GM18505 (cell line): ENCODE measurements at regions not wholly inside any gene's neighbourhood (a gene's known extent, or its start where the extent isn't known, plus 50 kb on each side); places are given as distances from the start of the nearest gene placed in this dataset.
"Not testable (repeated sequence)": the region's sequence is repeated elsewhere in the genome, so short reads cannot be mapped to it uniquely, and the experiment has no call there.

Experiments
- ATAC-seq: cut with Tn5 transposase; IDR thresholded peaks from one replicate; pipeline ENCODE4 v1.9.1; 2021; ENCODE audit not compliant: unreplicated experiment
- POLR2A ChIP-seq: IDR thresholded peaks from 4 replicates; pipeline ENCODE4 v1.6.1; 2011; ENCODE audit warnings: borderline replicate concordance; ENCODE audit not compliant: insufficient read depth, insufficient read length; ENCODE audit errors: extremely low read depth

DNA sequence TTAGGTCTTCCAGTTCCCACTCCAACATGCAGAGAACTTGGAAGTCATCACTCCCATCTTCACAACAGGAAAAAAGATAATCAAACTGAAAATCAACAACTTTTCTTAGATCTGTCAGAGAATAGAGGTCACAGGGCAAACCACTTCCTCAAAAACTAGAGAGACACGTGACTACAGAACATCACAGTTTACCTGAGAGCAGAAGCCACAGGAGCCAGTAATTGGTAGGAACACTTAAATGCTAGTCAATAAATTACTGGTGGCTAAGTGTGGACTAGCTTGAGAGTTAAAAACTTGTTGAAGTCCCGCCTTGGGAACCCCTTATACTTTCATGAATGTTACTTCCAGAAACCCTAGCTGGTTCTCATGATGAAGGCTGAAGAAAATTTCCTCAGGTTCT lies 81.1 kb downstream of the THSD1 start:
- ATAC-seq = not testable (repeated sequence)

GRCh38 chr13:52319876-52320275 lies 86.1 kb downstream of the THSD1 start:
- TF ChIP-seq POLR2A = no peak
- ATAC-seq = no peak

GRCh38 chr13:52309833-52310232 lies 96.1 kb downstream of the THSD1 start:
- not testable (repeated sequence) for ATAC-seq

GRCh38 chr13:52306336-52306735 lies 99.6 kb downstream of the THSD1 start:
- ATAC-seq = not testable (repeated sequence)

DNA sequence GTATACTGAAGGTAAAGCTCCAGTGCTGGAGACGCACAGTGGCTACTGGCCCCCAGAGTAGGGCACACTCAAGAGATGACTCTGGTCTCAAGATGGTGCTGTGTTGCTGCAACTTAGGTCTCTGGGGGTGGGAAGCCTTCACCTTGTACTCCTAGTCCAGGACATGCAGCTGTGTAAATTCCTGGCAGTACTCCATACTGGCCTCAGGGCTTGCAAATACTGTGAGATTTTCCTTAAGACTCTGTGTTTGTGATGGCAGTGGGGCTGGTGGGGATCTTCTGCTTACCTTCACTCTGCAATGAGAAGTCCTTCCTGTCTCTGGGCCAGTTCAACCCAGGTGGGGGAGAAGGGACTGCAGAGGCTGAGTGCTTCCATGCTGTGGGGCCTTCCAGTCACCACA lies 102.9 kb downstream of the THSD1 start:
- not testable (repeated sequence) for ATAC-seq

DNA sequence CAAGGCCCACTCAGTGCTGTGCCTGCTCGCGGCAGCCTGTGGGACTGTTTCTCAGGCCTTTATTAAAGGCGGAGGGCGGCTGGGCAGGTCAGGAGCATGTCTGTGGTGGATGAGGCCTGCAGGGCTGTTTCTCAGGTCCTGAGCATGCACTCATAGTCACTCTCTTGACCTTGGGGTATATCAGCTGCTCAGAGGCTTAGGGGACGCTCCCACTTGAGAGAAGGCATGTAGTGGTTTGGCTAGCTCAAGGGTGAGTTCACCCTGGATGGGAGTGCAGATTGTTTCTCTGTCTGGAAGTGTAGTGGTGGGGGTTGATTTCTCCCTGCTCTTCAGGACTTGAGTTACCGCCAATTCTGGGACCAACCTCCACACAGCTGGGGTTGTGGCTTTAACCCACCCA lies 103.3 kb downstream of the THSD1 start:
- ATAC-seq = not testable (repeated sequence)

DNA sequence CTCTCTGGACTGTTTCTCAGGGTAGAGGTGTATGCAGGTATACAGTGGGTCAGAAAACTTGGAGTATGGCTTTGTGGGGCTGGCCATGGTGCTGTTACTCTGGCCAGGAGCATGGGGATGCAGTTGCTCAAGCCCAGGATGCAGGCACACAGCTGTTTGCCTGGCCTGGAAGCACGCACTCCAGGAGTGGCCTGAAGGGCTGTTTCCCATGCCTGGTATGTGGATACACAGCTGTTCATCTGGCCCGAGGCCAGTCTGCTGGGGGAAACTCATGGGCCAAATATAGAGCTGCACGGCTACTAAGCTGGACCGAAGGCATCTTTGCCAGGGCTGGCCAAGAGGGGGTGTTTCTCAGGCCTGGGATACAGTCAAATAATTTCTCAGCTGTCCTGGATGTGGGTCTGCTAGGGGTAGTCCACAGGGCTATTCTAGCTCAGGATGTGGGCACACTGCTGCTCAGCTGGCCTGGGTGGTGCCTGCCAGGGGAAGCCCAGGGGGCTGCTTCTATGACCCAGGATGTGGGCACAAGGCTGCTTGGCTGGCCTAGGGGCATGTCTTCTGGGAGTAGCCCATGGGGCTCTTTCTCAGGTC lies 104.1 kb downstream of the THSD1 start:
- ATAC-seq = not testable (repeated sequence)

- ATAC-seq = not testable (repeated sequence)
These were observed 107.8 kb downstream of the THSD1 start for GRCh38 chr13:52298079-52298661.

- ATAC-seq = not testable (repeated sequence)
These were observed 117.1 kb downstream of the THSD1 start for GRCh38 chr13:52288891-52289290.

- not testable (repeated sequence) for ATAC-seq
These were observed 122.0 kb upstream of the NEK3 start for GRCh38 chr13:52281387-52281786.

- ATAC-seq = not testable (repeated sequence)
These were observed 120.0 kb upstream of the NEK3 start for GRCh38 chr13:52279408-52279807.

- ATAC-seq = not testable (repeated sequence)
These were observed 94.9 kb upstream of the NEK3 start for GRCh38 chr13:52254299-52254698.

- peak; percentile 76 for ATAC-seq
These were observed 81.4 kb upstream of the NEK3 start for GRCh38 chr13:52240752-52241151.

GRCh38 chr13:52235900-52236595 lies 76.7 kb upstream of the NEK3 start:
- ATAC-seq = peak; percentile 86

- ATAC-seq = not testable (repeated sequence)
These were observed 75.5 kb upstream of the NEK3 start for GRCh38 chr13:52234928-52235327.

DNA sequence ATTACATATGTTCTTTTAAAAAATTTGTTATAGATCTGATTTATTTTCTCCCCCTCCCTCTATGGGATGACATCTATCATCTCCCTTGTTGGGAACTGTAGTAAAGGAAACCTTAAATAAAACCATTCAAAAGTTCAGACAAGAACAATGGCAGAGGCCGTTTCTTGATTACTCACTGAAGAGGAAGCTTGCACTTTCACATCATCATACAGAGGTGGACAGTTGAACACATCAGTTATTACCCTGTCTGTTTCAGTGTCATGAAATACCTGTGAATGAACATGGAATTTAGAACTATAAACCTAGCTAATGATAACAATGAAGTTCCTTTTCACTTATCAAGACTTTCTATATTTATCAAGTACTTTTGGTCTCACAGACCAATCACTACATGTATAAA lies 63.7 kb upstream of the NEK3 start:
- not testable (repeated sequence) for ATAC-seq

GRCh38 chr13:52213920-52214319 lies 54.5 kb upstream of the NEK3 start:
- ATAC-seq = not testable (repeated sequence)

DNA sequence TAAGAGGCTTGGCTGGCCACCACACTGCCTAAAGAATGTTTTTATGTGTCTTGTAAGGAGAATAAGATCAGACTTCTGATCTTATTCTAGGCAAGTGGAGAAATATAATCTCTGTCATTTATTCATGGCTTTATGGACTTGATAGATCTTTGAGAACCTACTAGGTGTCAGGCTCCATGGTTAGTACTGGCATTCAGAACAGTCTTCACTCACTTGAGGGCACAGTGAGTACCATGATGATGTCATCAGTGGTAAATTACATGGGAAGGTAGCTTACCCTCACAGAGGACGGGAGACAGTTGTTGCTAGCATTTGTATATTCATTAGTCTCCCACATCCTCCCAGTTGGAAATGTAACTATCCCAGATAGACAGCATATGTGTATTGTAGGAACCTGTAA lies 53.5 kb upstream of the NEK3 start:
- ATAC-seq = not testable (repeated sequence)

GRCh38 chr13:52211416-52211776 lies 52.0 kb upstream of the NEK3 start:
- not testable (repeated sequence) for ATAC-seq

GRCh38 chr13:52210564-52211415 lies 51.4 kb upstream of the NEK3 start:
- not testable (repeated sequence) for ATAC-seq
